ENCODE measurements at regions not wholly inside any gene's neighbourhood (a gene's known extent, or its start where the extent isn't known, plus 50 kb on each side); places are given as distances from the start of the nearest gene placed in this dataset.

DNA sequence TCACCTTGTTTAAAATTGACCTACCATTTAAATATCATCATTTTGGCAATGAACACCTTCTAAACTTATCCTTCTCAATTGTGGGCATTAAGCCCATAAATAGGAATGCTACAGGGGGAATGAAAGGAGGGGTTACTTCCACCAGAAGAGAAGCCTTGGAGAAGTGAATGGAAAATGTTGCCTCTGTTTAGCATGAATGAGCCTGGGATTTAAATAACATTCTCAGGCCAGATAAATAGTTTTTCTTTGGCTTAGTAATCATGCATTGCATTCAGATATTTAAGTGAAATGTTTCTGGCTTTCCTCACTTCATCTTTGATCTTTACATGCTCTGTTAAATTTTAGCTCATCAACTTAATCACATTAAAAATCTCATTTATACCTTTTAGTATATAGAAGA is 284.3 kb upstream of the FMN2 start:
- TF ChIP-seq, protein P1, sequence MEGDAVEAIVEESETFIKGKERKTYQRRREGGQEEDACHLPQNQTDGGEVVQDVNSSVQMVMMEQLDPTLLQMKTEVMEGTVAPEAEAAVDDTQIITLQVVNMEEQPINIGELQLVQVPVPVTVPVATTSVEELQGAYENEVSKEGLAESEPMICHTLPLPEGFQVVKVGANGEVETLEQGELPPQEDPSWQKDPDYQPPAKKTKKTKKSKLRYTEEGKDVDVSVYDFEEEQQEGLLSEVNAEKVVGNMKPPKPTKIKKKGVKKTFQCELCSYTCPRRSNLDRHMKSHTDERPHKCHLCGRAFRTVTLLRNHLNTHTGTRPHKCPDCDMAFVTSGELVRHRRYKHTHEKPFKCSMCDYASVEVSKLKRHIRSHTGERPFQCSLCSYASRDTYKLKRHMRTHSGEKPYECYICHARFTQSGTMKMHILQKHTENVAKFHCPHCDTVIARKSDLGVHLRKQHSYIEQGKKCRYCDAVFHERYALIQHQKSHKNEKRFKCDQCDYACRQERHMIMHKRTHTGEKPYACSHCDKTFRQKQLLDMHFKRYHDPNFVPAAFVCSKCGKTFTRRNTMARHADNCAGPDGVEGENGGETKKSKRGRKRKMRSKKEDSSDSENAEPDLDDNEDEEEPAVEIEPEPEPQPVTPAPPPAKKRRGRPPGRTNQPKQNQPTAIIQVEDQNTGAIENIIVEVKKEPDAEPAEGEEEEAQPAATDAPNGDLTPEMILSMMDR (IDR thresholded peaks at IDR 0.05) = no peak
- no peak for TF ChIP-seq POLR2AphosphoS5 (IDR thresholded peaks at IDR 0.05)
- no peak for TF ChIP-seq POLR2A (IDR thresholded peaks at IDR 0.05)
